ENCODE measurements at regions not wholly inside any gene's neighbourhood (a gene's known extent, or its start where the extent isn't known, plus 50 kb on each side); places are given as distances from the start of the nearest gene placed in this dataset.

GRCh38 chr9:36744678-36745077 is 172.0 kb downstream of the MELK start:
- peaks cover 0 to 4% of the 10 kb centered on the region in 2 donors for H3K4me1 ChIP-seq (ENCODE audit: control insufficient read depth in 2 of 2, insufficient read depth in 2 of 2, low read length in 1 of 2)
- H3K27ac ChIP-seq (ENCODE audit: low read depth in 2 of 2, low read length in 1 of 2), result no peak overlapping the region
- no peaks in the 10 kb centered on the region for H3K9me3 ChIP-seq (ENCODE audit: control insufficient read depth in 2 of 2, insufficient read depth in 1 of 2, low read depth in 1 of 2, low read length in 1 of 2)
- 45 to 53% methylated on average over 3 of the region's 3 CpGs for WGBS, 2 donors
- H3K27me3 ChIP-seq (ENCODE audit: control insufficient read depth in 1 of 2, insufficient read depth in 2 of 2, low read length in 2 of 2), result peaks cover 2 to 3% of the 10 kb centered on the region in 2 donors
- H3K36me3 ChIP-seq (ENCODE audit: control insufficient read depth in 2 of 2, insufficient read depth in 2 of 2, low read length in 1 of 2), result no peaks in the 10 kb centered on the region
- H3K4me3 ChIP-seq (ENCODE audit: low read depth in 1 of 2, low read length in 2 of 2), result no peak overlapping the region

GRCh38 chr9:36745977-36746376 is 173.3 kb downstream of the MELK start:
- H3K9me3 ChIP-seq (ENCODE audit: control insufficient read depth in 2 of 2, insufficient read depth in 1 of 2, low read depth in 1 of 2, low read length in 1 of 2), result no peaks in the 10 kb centered on the region
- no peak overlapping the region for H3K27ac ChIP-seq (ENCODE audit: low read depth in 2 of 2, low read length in 1 of 2)
- H3K36me3 ChIP-seq (ENCODE audit: control insufficient read depth in 2 of 2, insufficient read depth in 2 of 2, low read length in 1 of 2), result no peaks in the 10 kb centered on the region
- H3K27me3 ChIP-seq (ENCODE audit: control insufficient read depth in 1 of 2, insufficient read depth in 2 of 2, low read length in 2 of 2), result peaks cover 0 to 3% of the 10 kb centered on the region in 2 donors
- 73 to 75% methylated on average over 11 of the region's 11 CpGs for WGBS, 2 donors
- no peak overlapping the region for H3K4me3 ChIP-seq (ENCODE audit: low read depth in 1 of 2, low read length in 2 of 2)
- H3K4me1 ChIP-seq (ENCODE audit: control insufficient read depth in 2 of 2, insufficient read depth in 2 of 2, low read length in 1 of 2), result peaks cover 0 to 4% of the 10 kb centered on the region in 2 donors

GRCh38 chr9:36746415-36746814 is 173.7 kb downstream of the MELK start:
- Histone ChIP-seq H3K4me3 (ENCODE audit: low read depth in 1 of 2, low read length in 2 of 2) (no peak overlapping the region), H3K9me3 (ENCODE audit: control insufficient read depth in 2 of 2, insufficient read depth in 1 of 2, low read depth in 1 of 2, low read length in 1 of 2) (no peaks in the 10 kb centered on the region), H3K36me3 (ENCODE audit: control insufficient read depth in 2 of 2, insufficient read depth in 2 of 2, low read length in 1 of 2) (no peaks in the 10 kb centered on the region), H3K27me3 (ENCODE audit: control insufficient read depth in 1 of 2, insufficient read depth in 2 of 2, low read length in 2 of 2) (peaks cover 0 to 3% of the 10 kb centered on the region in 2 donors), H3K27ac (ENCODE audit: low read depth in 2 of 2, low read length in 1 of 2) (no peak overlapping the region), H3K4me1 (ENCODE audit: control insufficient read depth in 2 of 2, insufficient read depth in 2 of 2, low read length in 1 of 2) (peaks cover 0 to 4% of the 10 kb centered on the region in 2 donors)
- WGBS, 2 donors, result 54 to 60% methylated on average over 3 of the region's 3 CpGs

GRCh38 chr9:36748322-36748899 is 175.7 kb downstream of the MELK start:
- WGBS, 2 donors, result 18 to 20% methylated on average over 13 of the region's 13 CpGs
- no peak overlapping the region for H3K27ac ChIP-seq (ENCODE audit: low read depth in 2 of 2, low read length in 1 of 2)
- H3K9me3 ChIP-seq (ENCODE audit: control insufficient read depth in 2 of 2, insufficient read depth in 1 of 2, low read depth in 1 of 2, low read length in 1 of 2), result no peaks in the 10 kb centered on the region
- H3K4me3 ChIP-seq (ENCODE audit: low read depth in 1 of 2, low read length in 2 of 2), result no peak overlapping the region
- peaks cover 0 to 4% of the 10 kb centered on the region in 2 donors for H3K4me1 ChIP-seq (ENCODE audit: control insufficient read depth in 2 of 2, insufficient read depth in 2 of 2, low read length in 1 of 2)
- H3K27me3 ChIP-seq (ENCODE audit: control insufficient read depth in 1 of 2, insufficient read depth in 2 of 2, low read length in 2 of 2), result no peaks in the 10 kb centered on the region
- H3K36me3 ChIP-seq (ENCODE audit: control insufficient read depth in 2 of 2, insufficient read depth in 2 of 2, low read length in 1 of 2), result no peaks in the 10 kb centered on the region

- Histone ChIP-seq H3K4me3 (ENCODE audit: low read depth in 1 of 2, low read length in 2 of 2) (no peak overlapping the region), H3K9me3 (ENCODE audit: control insufficient read depth in 2 of 2, insufficient read depth in 1 of 2, low read depth in 1 of 2, low read length in 1 of 2) (no peaks in the 10 kb centered on the region), H3K27ac (ENCODE audit: low read depth in 2 of 2, low read length in 1 of 2) (no peak overlapping the region), H3K27me3 (ENCODE audit: control insufficient read depth in 1 of 2, insufficient read depth in 2 of 2, low read length in 2 of 2) (no peaks in the 10 kb centered on the region), H3K4me1 (ENCODE audit: control insufficient read depth in 2 of 2, insufficient read depth in 2 of 2, low read length in 1 of 2) (peaks cover 0 to 4% of the 10 kb centered on the region in 2 donors), H3K36me3 (ENCODE audit: control insufficient read depth in 2 of 2, insufficient read depth in 2 of 2, low read length in 1 of 2) (no peaks in the 10 kb centered on the region)
- WGBS, 2 donors, result 45 to 67% methylated on average over 2 of the region's 2 CpGs
Measured at GRCh38 chr9:36749461-36749860, 176.8 kb downstream of the MELK start.

- Histone ChIP-seq H3K36me3 (ENCODE audit: control insufficient read depth in 2 of 2, insufficient read depth in 2 of 2, low read length in 1 of 2) (no peaks in the 10 kb centered on the region), H3K4me1 (ENCODE audit: control insufficient read depth in 2 of 2, insufficient read depth in 2 of 2, low read length in 1 of 2) (peaks cover 0 to 2% of the 10 kb centered on the region in 2 donors), H3K27ac (ENCODE audit: low read depth in 2 of 2, low read length in 1 of 2) (no peak overlapping the region), H3K9me3 (ENCODE audit: control insufficient read depth in 2 of 2, insufficient read depth in 1 of 2, low read depth in 1 of 2, low read length in 1 of 2) (peaks cover 0 to 2% of the 10 kb centered on the region in 2 donors), H3K27me3 (ENCODE audit: control insufficient read depth in 1 of 2, insufficient read depth in 2 of 2, low read length in 2 of 2) (no peaks in the 10 kb centered on the region), H3K4me3 (ENCODE audit: low read depth in 1 of 2, low read length in 2 of 2) (no peak overlapping the region)
- 59% methylated on average over 3 of the region's 3 CpGs for WGBS, 2 donors
Measured at GRCh38 chr9:36750630-36751029, 177.9 kb downstream of the MELK start.

GRCh38 chr9:36755019-36755418 is 182.3 kb downstream of the MELK start:
- H3K4me1 ChIP-seq (ENCODE audit: control insufficient read depth in 2 of 2, insufficient read depth in 2 of 2, low read length in 1 of 2), result no peaks in the 10 kb centered on the region
- no peak overlapping the region for H3K4me3 ChIP-seq (ENCODE audit: low read depth in 1 of 2, low read length in 2 of 2)
- H3K36me3 ChIP-seq (ENCODE audit: control insufficient read depth in 2 of 2, insufficient read depth in 2 of 2, low read length in 1 of 2), result no peaks in the 10 kb centered on the region
- H3K27ac ChIP-seq (ENCODE audit: low read depth in 2 of 2, low read length in 1 of 2), result no peak overlapping the region
- peaks cover 0 to 3% of the 10 kb centered on the region in 2 donors for H3K27me3 ChIP-seq (ENCODE audit: control insufficient read depth in 1 of 2, insufficient read depth in 2 of 2, low read length in 2 of 2)
- H3K9me3 ChIP-seq (ENCODE audit: control insufficient read depth in 2 of 2, insufficient read depth in 1 of 2, low read depth in 1 of 2, low read length in 1 of 2), result peaks cover 0 to 2% of the 10 kb centered on the region in 2 donors
- WGBS, 2 donors, result 69 to 79% methylated on average over 2 of the region's 2 CpGs

- H3K36me3 ChIP-seq (ENCODE audit: control insufficient read depth in 2 of 2, insufficient read depth in 2 of 2, low read length in 1 of 2), result no peaks in the 10 kb centered on the region
- peaks cover 0 to 9% of the 10 kb centered on the region in 2 donors for H3K9me3 ChIP-seq (ENCODE audit: control insufficient read depth in 2 of 2, insufficient read depth in 1 of 2, low read depth in 1 of 2, low read length in 1 of 2)
- peaks cover 0 to 2% of the 10 kb centered on the region in 2 donors for H3K4me1 ChIP-seq (ENCODE audit: control insufficient read depth in 2 of 2, insufficient read depth in 2 of 2, low read length in 1 of 2)
- H3K4me3 ChIP-seq (ENCODE audit: low read depth in 1 of 2, low read length in 2 of 2), result no peak overlapping the region
- WGBS, 2 donors, result 52 to 60% methylated on average over 4 of the region's 4 CpGs
- no peak overlapping the region for H3K27ac ChIP-seq (ENCODE audit: low read depth in 2 of 2, low read length in 1 of 2)
- peaks cover 0 to 3% of the 10 kb centered on the region in 2 donors for H3K27me3 ChIP-seq (ENCODE audit: control insufficient read depth in 1 of 2, insufficient read depth in 2 of 2, low read length in 2 of 2)
Measured at GRCh38 chr9:36759141-36759540, 186.4 kb downstream of the MELK start.

- Histone ChIP-seq H3K27ac (ENCODE audit: low read depth in 2 of 2, low read length in 1 of 2) (no peak overlapping the region), H3K36me3 (ENCODE audit: control insufficient read depth in 2 of 2, insufficient read depth in 2 of 2, low read length in 1 of 2) (no peaks in the 10 kb centered on the region), H3K9me3 (ENCODE audit: control insufficient read depth in 2 of 2, insufficient read depth in 1 of 2, low read depth in 1 of 2, low read length in 1 of 2) (peaks cover 0 to 14% of the 10 kb centered on the region in 2 donors), H3K4me1 (ENCODE audit: control insufficient read depth in 2 of 2, insufficient read depth in 2 of 2, low read length in 1 of 2) (peaks cover 0 to 2% of the 10 kb centered on the region in 2 donors), H3K27me3 (ENCODE audit: control insufficient read depth in 1 of 2, insufficient read depth in 2 of 2, low read length in 2 of 2) (peaks cover 0 to 3% of the 10 kb centered on the region in 2 donors), H3K4me3 (ENCODE audit: low read depth in 1 of 2, low read length in 2 of 2) (no peak overlapping the region)
- 62 to 69% methylated on average over 4 of the region's 4 CpGs for WGBS, 2 donors
Measured at GRCh38 chr9:36759976-36760375, 187.3 kb downstream of the MELK start.
